NCI-H187 (cell line): ENCODE measurements at regions not wholly inside any gene's neighbourhood (a gene's known extent, or its start where the extent isn't known, plus 50 kb on each side); places are given as distances from the start of the nearest gene placed in this dataset.

ENCODE experiments used
- DNase-seq, 2 experiments: peaks; one replicate each; lab custom pipeline; 2025; lab: John Stamatoyannopoulos, UW

DNA sequence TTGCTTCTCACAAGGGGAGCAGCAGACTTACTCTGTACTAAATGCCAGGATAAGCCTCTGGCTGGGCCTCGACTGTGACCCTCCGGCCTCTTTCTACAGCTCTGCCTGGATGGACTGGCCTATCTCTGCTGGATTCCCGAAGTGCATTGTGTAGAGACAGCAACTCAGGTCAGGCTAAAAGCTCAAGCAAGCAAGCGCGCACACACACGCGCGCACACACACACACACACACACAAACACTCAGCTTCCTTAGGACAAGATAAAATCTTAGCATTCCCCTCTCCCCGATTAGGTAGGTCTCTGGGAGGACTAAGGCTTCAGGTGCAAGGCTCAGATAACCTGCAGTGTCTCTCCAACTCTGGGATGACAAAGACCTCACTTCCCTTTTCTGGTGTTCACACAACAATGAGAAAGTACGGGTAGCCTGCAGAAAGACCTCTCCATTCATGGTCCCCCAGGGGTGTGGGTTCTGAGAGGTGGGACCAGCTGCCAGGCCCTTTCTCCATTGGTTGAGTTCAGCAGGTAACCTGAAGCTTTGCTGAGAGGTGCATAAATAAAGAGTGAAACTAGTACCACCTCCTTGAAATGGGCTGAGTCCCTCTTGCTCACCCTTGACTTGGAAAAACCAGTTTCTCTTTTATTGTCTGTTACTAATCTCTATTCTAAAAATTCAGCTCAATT, 155.1 kb upstream of the CAMK1G start:
- peak in 1 of 2 experiments; percentile 3 for DNase-seq

DNA sequence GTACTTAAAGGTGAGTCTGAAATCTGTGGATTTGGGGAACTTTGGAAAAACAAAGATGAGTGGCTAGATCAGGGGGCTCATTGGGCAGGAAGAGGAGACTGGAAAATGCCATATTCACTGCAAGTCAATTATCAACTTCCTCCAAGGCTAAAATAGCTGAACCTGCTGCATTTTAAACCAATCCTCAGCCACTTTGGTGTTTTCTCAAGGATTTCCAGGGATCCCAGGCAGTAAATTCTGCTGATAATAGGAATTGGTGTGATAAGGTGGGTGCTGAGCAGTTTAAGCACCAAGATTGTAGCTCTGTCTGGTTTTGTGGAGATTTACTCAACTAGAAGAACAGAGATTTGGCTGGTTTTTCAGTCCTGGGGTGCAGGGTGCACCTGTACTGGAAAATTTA, 153.9 kb upstream of the CAMK1G start:
- DNase-seq = no peak

DNA sequence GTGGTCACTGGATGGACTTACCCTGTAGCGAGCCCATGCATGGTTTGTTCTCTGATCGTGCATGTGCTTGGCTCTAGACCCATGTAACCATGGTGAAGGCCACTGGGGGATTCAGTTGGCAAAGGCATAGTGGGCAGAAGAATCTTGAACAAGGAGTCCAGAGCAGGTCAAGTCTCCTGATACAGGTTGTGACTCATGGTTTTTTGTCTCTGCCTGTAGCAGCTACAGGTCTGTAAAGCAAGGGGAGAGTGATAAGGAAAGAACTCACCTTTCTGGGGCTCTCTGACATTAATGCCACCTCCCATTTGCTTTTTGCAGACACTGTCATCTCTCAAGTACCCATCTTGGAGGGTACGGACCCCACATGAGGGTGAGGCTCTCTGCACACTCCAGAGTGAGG, 153.4 kb upstream of the CAMK1G start:
- DNase-seq = no peak

DNA sequence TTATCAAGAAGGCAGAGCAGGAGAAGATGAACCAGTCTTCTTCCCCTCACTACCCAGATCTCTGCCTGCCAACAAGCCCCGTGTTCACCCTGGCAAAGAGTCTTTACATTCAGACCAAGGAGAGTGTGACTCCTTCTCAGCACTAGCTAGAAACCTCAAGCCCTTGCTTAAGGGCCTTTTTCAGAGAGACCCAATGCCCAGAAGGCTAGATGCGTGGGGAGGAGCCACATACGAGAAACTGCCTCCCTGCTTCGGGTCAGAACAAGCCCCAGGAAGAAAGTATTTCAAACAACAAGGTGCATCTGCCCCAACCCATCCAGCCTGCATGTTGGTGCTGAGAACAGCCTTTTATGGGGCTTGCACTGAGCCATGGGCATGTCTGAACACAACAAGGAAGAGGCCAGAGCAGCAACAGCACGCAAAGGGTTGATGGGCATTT, 152.7 kb upstream of the CAMK1G start:
- DNase-seq = no peak

DNA sequence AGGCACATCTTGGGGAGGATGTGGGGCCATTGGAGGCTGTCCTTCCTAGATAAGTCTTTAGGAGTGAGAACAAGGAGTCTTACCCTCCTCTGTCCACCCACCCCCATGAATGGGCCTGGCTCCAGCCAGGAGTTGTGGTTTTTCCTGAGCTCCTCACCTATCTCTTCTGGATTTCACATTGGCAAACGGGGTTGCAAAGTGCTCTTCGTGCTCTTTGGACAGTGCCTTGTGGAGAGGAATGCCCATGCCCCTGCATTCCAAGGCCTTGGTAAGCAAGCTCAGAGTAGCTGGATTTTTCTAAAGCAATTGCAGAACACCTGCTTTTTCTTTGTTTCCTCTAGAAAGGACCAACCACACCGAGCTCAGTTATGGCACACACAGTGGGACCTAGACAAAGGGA, 152.1 kb upstream of the CAMK1G start:
- no peak for DNase-seq

DNA sequence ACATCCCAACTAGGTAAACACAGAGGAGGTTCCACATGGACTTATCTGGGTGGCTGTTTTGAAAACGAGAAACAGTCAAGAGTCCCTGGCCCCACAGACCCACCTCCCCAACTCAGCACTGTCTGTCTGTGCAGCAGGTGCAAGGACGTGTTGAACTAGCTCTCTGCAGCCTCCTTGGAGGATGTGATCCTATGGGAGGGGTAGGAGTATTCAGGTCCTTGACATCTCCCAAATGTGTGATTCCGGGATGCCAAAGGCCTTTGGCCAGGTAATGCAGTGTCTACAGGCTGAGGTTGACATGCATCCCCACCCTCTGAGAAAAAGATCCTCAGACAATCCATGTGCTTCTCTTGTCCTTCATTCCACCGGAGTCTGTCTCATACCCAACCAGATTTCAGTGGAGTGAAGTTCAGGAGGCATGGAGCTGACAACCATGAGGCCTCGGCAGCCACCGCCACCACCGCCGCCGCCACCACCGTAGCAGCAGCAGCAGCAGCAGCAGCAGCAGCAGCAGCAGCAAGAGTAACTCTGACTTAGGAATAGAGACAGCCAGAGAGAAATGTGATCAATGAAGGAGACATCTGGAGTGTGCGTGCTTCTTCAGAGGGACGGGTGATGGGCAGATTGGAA, 151.6 kb upstream of the CAMK1G start:
- DNase-seq = no peak

DNA sequence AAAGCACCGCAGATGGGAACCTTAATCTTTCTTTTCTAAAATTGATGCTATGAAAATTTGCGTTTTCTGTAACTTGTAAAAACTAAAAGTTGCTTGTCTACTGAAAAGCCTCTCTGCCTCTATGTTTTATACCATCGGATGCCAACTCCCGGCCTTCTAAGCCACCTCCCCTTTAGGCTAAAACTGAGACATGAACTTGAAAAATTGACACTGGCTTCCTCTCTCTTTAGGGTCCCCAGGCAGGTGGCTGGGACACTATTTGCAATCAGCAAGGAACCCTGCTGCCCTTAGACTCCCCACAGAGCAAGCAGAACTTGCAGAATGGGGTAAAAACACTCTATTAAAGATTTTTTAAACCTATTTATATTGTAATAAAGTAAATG, 151.1 kb upstream of the CAMK1G start:
- no peak for DNase-seq

DNA sequence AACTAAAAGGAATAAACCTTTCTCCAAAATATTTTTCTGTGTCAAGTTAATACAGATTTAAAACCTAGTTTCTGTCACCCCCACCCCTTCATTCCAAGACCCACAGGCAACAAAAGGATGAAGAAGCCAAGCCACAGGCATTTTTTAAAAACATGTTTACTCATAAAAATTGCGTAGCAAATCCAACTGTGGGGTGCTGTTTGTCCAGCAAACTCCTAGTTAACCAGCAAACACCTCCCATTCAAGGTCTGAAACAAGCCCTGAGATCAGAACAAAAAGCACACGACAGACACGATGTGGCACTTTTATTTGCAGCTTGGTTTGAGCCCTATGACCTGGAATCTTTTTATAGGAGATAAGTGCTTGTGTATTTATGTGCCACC, 149.9 kb upstream of the CAMK1G start:
- DNase-seq = no peak

DNA sequence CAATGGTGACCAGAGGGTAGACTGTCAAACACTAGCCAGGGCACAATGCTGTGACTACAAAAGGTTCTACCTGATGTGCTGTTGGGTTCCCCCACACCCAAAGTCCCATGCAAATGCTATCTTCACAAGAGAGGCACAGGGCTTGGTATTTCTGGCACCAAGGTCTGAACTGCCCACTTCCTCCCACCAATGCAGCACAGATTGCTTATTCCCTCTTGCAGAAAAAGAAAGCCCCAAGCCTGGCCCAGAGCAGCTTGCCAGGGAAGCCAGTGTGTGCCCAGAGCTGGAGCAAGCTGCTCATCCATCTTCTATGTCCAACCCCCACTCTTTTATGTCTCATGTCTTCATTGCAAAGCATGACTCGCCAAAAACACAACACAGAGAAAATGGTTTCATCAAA, 149.4 kb upstream of the CAMK1G start:
- DNase-seq = no peak

DNA sequence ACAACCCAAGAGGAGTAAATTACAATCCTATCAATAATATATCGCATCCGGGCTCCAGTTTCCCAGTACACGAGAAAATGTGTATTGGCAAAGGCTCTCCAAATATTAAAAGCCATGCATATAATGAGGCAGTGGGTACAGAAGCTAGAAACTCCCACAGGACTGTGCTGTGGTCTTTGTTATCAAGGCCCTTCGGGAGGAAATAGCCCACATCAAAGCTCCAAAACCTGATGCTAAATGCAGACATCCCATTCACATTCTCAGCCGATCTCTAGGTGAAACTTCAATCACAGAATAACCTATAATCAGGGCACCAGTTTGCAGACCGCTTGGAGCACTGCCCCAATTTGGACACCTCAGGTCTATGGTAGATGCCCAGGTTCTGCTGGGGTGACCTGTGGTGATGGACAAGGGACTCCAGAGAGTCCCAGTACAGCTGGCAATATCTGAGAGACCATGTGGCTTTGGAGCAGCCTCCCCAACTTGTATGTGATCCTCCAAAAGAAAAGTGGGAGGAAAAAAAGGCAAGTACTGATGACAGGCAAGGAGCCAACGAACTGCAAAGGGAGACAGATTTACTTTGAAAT, 148.8 kb upstream of the CAMK1G start:
- no peak for DNase-seq

DNA sequence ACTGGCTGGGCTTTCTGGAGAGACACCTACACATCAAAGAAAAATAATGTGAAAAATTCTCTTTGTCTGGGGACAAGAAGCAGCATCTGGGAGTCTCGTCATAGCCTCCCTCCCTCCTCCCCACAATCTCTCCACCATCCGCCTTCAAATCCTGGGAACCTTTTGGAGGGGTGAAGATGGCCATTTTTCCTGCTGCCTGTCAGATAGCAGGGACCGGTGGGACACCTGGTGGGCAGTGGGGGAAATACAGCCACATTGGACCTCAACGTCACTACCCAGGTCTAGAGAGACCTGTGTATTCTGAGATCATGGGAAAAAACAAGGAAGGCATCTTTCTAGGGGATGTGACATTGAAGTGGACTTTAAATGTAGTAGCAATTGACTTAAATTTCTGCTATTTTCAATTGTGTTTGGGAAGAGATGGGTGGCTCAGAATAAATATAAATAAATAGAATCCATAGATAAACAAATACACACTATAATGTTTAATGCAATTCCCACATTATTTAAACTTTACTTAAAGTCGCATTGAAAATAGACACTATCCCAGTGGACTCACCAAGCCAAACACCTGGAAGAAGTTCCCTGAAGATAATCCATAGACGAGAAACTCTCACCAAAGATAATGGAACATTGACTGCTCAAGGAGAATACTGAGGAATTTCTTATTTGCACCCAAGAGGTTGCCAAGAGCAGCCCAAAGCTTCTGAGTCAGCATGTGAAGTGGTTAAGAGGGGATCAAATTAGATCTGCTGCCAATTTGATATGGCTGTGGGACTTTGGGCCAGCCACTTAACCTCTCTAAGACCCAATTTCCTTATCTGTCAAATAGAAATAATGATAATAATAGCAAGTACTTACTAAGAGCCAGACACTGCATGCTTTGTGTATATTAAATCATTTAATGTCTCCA, 147.6 kb upstream of the CAMK1G start:
- DNase-seq = peak; percentile 21 to 24

DNA sequence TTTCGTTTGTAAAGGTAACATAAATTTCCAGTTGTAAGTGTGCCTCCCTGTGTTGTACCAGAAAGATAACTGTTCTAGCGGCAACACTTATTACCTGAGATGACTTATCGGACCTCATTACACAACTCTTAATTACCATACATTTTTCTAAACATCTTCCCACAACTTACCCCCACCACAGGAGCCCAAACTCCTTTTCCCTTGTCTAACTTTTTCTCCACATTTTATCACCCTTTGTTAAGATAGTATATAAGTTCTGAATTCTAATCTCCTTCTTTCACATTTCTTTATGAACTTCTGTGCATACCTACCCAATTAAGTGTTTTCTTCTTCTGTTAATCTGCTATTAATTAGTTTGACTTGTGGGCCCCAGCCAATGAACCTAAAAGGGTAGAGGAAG, 143.7 kb upstream of the CAMK1G start:
- DNase-seq = no peak

DNA sequence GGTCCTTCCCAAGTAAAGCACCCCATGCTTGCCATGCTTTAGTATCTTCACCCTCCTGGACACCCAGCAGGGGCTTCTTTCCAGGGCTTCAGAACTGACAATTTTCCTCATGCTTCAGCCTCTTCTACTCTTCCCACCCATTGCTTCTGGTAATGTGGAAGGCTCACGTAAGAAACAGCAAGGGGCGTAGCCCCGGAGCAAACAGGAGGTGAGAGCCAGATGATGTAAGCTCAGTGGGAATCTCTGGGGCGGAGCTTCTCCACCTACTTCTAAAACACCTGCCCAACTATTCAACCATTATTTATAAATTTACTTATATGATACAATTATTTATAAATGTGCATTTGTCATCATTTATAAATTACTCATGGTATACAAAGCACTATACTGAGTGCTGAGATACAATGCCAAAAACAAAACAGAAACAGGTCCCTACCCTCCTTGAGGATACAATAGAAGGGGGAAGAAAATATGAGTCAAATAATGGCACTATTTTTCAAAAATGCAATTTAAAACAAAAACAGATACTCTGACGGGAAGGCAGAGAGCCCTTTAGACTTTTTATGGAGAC, 140.1 kb upstream of the CAMK1G start:
- no peak for DNase-seq

DNA sequence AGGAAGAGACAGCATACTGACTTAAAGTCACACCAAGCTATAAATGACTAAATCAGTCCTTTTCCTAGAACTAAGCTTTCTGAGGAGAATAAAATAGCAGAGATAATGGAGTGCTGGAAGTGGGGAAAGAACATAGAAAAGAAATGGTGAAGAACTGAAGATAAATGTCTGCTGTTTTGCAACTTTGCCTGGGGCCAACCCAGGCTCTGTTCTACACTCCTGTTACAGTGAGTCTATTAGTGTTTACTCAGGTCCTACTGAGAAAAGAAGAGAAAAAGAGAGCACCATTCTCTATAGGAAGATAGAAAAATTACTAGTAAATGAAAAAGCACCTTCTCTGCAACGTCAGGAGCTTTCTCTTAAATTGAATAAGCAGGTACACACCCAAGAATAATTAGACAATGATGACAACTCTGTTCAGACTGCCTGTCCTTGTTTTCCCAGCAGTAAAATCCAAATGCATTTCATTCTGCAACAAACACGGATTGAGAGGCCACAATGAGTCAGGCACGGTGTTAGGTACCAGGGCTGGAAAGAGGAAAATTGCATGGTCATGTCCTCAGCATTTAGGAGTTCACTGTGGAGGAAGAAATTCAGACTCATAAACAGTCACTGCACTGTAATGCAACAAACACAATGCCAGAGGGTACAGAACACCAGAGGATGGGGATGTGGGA, 139.4 kb upstream of the CAMK1G start:
- no peak for DNase-seq

DNA sequence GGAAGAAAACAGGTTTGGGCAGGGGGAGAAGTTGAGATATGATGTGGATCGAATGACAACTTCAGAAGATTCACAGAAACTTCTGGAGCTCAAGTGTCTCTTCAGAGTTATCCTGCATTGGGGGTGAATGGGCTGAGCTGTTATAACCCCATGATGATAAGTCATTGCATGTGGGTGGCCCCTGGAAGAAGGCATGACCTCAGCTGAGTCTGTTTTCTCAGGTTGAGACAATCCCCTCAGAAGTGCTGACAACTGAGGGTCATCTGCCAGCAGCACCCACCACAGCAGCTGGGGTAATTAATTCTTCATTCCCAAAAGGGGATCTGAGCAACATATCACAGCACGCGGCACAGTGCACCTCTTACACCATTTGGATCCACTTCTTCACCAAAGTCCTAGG, 138.6 kb upstream of the CAMK1G start:
- DNase-seq = no peak

DNA sequence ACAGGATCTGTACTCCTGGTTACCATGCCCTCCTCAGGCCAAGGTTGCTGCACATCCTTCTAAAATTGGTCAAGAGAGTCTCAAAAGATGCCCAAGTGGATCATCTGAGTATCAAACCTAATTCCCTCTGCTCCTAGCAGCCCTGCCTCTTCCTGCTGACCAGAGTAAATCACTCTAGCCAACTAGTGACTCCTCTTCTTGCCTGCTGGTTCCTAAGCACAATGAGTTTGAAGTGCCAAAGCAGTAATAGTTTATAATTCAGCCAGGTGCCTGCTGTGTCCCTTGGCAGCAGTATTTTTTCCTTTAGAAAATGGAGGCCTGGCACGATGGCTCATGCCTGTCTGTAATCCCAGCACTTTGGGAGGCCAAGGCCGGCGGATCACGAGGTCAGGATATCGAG, 137.9 kb upstream of the CAMK1G start:
- DNase-seq = no peak

DNA sequence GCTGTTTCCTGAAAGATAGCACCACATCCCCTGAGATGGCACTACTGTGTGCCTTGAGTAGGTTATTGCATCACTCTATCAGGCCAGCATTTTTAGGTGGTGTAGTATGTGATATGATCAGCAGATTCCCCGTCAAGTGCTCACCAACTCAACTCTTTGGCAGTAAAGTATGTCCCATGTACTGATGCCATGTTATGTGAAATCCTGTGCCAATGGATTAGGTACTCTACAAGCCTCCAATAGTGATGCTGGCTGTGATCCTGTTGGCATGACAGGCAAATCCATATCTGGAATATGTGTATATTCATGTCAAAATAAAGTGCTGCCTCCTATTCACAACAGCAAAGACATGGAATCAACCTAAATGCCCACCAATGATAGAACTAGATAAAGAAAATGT, 137.2 kb upstream of the CAMK1G start:
- DNase-seq = no peak

DNA sequence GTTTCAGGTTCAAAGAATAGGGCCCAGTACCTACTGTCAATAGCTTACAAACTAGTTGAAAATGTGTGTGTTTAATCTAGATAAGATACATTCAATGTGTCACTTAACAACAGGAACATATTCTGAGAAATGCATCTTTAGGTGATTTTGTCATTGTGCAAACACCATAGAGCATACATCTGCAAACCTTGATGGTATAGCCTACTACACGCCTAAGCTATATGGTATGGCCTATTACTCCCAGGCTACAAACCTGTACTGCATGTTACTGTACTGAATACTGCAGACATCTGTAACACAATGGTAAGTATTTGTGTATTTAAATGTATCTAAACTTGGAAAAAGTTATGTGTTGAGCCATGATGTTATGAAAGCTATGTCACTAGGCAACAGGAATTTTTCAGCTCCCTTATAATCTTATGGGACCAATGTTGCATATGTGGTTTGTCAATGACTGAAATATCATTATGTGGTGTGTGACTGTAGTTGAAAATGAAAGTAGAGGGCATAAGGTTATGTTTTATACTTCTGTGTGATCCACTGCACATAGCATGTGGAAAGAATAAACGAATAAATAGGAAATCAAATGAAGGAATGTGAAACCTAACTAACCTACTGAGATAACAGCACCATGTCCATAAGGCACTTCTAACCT, 129.0 kb upstream of the CAMK1G start:
- DNase-seq = no peak

DNA sequence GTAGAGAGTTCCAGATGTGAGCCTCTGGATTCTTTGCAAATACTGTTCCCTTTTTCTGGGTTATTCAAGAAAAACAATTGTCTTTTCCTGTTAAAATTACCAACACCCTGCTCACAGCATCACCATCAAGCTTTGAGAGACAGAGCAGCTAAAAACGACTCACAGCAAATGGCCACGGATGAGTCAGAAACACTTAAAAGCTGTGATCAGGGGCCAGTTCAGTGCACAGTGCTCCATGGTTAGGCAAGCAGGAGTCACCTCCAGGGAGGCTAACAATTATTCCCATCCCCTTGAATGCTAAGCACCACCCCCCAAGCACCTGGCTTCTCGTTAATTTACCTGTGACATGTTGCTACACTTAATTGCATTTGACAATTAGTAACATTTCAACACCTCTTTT, 128.4 kb upstream of the CAMK1G start:
- DNase-seq = no peak

DNA sequence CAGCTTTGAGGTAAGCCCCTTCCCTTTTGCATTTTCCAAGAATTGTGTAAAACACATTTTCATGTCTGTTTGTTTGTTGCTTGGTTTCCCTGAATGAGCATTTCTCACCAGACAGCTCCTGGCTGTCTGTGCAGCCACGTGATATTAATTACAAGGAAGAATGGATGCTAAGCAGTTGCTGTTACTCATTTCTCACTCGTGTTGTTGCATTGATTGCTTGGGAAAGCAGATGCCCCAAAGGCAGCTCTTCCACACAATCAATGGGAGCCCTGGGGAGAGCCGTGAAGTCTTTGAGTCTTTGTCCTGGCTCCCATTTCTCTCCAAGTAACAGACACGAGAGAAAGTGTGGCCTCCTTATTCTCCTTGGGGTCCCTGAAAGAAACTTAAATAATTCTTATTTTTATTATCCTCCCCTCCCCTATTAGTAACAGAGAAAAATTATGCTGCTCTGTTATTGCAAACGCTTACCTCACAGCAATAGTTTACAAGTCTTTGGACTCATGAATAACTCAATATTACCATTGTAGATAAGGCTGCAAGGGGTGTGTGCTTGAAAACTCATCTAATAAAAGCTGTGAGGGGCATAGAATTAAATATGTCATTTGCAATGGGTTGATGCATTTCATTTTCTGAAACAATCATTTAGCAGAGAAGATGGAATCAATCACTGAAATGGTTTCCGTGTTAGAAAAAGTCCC, 127.7 kb upstream of the CAMK1G start:
- no peak for DNase-seq

DNA sequence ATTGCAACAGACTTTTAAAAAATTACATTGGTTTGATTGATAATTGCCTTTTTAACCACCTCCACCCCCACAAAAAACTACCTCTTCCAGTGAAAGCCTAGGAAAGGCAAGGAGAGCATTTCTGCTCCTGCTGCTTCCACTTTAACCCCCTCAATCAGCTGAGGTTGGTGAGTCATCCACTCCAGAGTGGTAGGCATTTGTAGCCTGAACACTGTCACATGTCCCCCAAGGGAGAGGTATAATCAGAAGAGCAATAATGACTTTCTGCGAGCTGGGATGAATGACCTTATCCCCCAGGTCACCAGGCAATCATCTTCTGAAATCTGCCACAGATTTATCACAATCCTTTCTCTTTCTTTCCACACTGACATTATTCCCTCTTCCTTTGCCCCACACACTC, 126.6 kb upstream of the CAMK1G start:
- DNase-seq = peak in 1 of 2 experiments; percentile 42
